NCI-H2196 (cell line): ENCODE measurements at regions not wholly inside any gene's neighbourhood (a gene's known extent, or its start where the extent isn't known, plus 50 kb on each side); places are given as distances from the start of the nearest gene placed in this dataset.
"Not testable (repeated sequence)": the region's sequence is repeated elsewhere in the genome, so short reads cannot be mapped to it uniquely, and the experiment has no call there.

Experiments used
- DNase-seq: peaks from one replicate; lab custom pipeline; 2025; ENCODE audit not compliant: unreplicated experiment; lab: John Stamatoyannopoulos, UW

DNA sequence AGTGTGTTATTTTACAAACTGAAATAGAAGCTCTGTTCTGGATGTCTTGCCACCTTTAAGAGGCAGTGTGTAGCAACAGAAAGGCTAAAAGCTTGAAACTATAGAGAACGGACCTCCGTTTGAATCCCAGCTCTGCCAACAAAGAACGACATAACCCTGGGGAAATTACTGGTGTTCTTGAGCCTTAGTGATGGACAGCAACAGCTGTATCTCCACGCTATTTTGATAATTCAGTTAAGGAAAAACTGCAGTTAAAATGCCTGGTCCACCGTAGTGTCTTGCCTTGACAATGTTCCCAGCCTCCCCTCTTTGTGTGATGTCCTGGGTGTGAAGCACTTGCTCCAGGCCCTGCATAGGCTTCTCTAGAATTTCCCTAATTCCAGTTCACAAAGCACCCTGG is 256.8 kb upstream of the HS3ST1 start:
- no peak for DNase-seq

DNA sequence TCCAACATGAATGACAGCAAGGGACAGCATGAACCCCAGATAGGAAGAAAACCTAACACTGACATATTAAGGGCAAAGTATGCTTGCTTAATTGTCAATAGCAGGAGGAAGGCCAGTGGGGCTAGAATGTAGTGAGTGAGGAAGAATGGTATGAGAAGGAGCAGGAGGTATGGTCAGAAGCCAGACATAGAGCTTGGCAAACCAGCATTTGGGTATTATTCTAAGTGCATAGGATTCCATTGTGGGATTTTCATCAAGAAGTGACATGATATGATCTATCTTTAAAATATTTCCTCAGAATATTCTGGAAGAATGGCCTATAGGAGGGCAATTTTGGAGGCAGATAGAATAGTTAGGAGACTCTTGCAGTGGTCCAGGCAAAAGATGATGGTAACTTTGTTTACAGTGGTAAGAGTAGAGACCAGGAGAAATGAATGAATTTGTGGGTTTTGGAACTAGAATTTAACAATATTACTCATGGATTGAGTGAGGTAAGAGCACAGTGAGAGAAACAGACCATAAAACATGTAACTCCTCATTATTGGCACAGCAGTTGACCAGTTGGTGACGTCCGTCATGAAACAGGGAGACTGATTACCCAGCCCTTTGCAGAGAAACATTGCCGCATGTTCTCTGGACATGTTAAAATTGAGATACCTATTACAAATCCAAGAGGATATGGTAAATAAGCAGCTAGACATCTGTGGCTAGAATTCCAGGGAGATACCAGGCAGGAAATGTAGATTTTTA is 246.5 kb upstream of the HS3ST1 start:
- DNase-seq, result no peak

DNA sequence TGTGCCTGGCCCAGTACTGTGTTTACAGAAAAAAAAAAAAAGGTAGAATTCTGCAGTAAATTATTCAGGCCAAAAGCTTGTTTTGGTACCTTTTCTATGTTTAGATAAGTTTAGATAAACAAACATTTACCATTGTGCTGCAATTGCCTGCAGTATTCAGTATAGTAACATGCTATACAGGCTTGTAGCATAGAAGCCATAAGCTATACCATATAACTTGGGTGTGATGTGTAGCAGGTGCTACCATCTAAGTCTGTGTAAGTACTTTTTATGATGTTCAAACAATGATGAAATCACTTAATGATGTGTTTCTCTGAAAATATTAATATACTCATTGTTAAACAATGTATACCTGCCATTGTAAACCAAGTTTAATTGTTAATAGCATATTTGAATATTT is 241.6 kb upstream of the HS3ST1 start:
- no peak for DNase-seq

DNA sequence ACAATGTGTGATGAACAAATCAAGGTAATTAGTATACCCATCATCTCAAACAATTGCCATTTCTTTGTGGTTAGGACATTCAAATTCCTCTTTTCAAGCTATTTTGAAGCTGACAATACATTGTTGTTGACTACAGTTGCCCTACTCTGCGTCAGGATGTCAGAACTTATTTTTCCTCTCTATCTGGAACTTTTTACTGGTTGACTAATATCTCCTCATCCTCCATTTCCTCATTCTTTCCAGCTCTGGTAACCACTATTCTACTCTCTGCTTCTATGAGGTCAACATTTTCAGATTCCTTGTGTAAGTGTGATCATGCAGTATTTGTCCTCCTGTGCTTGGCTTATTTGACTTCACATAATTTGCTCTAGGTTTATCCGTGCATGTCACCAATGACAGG is 240.5 kb upstream of the HS3ST1 start:
- DNase-seq, result no peak

DNA sequence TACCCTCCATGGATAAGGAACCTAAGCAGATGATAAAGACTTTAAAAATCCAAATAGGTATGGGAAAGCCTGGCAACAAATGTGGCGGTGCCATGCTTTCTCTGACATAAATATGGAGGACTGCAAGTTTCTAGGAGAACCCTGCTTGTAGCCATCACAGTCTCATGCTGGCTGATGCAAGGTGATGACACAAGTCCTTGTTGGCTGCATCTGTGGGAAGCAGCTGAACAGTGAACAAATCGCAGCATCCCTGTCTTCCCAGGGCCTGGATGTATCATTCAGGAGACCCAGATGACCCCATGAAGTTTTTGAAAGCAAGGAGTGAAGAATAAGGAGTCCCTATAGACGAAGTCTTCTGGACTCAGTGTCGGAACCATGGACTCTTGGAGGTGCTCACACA is 234.4 kb upstream of the HS3ST1 start:
- no peak for DNase-seq

DNA sequence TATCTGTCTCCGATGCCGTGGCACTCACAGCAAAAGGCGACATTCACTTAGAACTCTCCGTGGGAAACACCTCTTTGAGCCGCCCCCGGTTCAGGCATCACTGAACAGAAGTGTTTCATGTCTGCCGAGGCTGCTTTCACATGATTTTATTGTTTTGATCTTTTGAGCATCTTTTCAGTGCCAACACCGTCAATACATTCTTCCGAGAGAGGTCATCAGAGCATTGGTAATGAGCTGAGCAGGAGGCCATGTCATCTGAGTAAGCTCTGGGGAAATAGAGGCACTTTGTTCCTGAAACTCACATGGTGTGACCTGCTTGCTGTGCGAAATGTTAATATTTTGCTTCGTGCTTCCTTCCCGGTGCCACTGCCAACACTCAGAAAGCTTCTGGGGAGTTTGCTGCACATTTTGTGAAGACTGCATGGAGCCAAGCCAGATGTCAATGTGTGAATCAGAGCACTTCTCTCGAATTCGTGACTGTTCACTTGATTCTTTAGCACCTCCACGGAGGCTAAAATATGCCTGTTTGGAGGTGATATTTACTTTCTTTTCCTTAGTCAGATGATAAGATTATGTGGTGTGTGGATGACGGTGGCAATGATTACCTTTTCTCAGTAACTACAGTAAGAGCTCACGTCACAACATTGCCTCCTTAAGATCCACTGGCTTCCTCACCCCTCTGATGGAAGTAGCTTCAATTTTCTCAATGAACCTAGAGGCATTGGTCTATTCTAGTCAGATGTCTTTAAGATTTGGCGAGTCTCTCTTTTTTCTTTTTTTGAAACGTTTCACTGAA is 222.3 kb upstream of the HS3ST1 start:
- DNase-seq, result no peak

DNA sequence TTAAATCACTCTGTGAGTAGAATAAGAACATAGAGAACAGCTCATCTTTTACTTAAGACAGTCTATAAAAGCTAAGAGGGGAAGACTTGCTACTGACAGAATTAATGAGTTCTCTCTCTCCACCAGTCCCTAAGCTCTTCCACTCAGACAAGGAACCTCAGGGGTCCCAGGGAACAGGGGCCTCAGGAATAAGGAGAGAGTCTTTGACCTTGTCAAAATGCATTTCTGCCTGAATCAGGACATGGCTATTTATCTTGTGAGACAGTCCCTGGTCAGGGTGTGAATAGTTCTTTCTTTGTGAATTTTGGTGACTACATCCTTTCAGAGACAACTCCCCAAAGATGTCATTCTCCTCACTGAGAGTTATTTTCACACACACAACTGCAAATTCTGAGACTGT is 218.7 kb upstream of the HS3ST1 start:
- DNase-seq, result no peak

DNA sequence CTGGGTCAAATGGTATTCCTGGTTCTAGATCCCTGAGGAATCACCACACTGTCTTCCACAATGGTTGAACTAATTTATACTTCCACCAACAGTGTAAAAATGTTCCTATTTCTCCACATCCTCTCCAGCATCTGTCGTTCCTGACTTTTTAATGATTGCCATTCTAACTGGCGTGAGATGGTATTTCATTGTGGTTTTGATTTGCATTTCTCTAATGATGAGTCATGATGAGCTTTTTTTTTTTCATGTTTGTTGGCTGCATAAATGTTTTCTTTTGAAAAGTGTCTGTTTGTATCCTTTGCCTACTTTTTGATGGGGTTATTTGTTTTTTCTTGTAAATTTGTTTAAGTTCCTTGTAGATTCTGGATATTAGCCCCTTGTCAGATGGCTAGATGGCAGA is 214.4 kb upstream of the HS3ST1 start:
- DNase-seq, result not testable (repeated sequence)

DNA sequence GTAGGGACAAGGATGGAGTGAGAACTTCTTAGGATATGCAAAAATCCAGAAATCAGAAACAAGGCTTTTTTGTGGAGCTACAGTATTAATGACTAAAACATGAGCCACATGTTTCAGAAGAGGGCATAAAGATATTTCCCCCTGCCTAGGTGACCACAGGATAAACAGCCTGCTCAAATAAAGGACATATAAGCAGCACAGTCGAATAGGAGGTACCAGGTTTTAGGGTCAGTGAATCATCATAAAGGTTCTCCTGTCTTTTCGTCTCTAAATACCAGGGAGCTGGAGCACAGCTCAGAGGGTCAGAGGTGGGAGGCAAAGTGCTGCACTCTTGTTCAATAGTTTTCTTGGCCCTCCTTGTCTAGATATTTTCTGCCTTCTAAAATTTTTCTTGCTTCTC is 211.9 kb upstream of the HS3ST1 start:
- DNase-seq, result no peak

DNA sequence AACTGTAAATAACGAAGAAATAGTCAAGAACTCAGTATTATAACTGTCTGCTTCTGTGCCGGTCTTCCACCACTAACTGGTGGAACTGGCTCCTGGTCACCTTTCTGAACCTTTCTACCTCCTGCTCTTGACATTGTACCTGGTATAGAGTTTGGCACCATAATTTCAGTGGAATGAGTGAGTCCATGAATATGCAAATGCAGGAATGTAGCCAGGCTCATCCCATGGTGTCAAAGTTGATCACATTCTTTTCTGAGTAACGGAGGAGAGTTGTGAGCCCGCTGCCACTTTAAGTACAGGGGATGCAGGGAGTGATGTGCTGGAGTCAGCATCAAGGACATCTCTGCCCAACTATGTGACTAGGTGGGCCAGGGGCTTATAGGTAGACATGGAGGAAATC is 207.9 kb upstream of the HS3ST1 start:
- no peak for DNase-seq

DNA sequence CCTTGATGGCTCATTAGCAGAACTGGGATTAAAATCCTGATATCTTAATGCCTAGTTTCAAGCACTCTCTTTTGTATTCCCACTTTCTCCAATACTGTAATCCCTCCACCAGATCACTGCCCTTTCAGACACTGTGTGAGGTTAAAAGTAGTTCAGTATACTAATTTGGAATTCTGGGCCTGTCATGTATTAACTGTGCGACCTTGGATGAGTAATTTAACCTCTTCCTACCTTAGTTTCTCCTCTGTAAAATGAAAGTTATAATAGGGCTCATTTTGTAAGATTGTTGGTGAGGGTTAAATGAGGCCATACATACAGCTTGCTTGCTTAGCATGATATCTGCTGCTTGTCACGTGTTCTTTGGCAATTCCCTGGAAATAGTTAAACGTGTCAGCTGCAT is 207.3 kb upstream of the HS3ST1 start:
- DNase-seq, result no peak

DNA sequence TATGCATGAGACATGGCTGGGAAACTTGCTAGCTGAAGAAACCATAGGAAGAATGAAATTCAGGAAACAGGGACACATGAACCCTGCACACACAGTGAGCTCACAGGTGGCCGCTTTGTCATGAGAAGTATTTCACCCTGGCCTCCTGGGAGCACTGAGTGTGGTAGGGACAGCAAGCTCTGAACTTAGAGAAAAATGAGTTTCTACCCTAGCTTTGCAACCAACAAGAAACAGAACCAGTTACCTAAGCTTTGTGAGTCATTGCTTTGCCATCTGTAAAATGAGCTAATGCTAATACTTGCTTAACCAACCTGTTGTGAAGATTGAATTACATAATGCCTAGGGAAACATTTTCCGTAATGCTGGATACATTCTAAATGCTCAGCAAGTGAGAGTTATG is 206.6 kb upstream of the HS3ST1 start:
- DNase-seq, result peak; percentile 36

DNA sequence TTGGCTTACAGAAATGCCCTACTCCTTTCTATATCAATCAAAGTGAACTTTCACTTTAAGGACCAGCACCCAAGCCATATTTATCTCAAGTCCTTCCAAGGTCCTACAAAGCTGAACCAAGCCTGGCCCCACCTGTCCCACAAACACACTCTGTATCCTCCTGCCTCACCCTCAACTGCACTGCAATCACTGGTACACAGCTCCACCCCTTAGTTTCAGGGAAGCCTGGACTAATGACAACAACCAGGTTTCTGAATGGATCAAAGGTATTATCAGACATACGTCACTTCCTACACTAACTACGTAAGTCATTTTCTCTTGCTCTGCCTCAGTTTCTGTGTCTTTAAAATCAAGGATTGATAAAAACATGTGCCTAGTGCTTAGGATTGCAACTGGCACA is 205.6 kb upstream of the HS3ST1 start:
- DNase-seq, result no peak

DNA sequence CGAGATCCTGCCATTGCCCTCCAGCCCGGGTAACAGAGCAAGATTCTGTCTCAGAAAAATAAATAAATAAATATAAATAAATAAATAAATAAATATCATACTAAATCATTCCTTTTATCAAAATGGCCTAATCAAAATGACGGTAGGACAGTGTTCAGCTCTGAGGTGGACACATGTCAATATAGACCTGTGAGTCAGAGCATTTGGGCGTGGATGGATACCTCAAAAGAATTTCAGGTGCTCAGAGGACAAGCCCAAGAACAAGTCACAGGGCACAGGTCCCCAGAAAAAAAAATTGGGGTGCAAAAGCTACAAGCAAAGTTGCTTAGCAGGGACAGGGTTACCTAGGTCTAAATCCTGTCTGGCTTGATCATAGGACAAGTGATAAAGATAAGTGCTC is 204.7 kb upstream of the HS3ST1 start:
- no peak for DNase-seq

DNA sequence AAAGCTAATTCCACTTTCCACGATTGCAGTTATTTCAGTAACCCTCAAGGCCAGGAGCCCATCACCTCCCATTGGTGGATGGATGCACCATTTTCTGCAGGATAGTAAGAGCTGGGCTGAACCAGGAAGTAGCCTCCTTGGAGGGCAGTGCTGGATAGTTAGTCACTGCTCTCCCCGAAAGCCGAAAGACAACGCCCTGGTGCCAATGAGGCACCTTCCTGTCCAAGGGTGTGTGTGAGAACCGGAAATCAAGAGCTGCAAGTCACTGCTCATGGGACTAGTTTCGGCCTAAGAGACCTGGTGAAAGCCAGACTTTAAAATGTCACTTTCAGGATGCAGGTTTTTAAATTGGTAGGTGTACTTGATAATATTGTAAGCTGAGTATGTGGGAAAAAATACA is 203.8 kb upstream of the HS3ST1 start:
- no peak for DNase-seq

DNA sequence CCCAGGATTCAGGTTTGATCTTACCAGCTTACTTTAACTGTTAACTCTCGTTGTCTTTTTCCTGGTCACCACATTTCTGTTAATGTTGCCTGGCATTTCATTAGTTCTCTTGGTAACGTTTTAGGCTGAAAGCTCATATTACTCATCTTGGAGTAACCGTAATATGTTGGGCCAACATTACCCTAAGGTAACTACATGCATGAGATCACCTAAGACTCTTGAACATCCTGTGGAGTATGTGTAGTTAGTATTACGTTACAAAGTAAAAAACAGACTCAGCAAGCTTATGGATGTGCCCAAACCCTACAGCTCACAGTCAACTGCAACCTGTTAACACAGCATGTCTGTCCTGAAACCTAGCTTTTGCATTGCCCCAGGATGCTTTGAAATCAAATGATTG is 203.3 kb upstream of the HS3ST1 start:
- peak; percentile 80 for DNase-seq

DNA sequence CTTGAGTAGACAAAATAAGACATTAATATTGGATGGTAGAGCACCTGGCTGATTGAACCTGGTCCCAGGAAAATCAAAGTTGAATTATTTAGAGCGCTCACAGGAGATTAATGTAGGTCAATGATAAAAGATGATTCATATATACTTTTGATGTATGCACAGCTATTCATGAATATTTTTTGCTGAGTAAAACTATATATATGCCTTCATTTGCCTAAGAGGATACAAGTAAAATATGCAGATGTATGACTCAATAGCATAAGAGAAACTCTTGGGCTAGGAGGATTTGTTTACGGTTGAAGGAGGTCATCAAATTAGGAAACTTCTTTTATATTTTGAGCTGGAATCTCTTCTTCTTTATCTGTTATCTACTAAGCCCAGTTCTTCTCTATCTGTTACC is 202.7 kb upstream of the HS3ST1 start:
- DNase-seq, result no peak

DNA sequence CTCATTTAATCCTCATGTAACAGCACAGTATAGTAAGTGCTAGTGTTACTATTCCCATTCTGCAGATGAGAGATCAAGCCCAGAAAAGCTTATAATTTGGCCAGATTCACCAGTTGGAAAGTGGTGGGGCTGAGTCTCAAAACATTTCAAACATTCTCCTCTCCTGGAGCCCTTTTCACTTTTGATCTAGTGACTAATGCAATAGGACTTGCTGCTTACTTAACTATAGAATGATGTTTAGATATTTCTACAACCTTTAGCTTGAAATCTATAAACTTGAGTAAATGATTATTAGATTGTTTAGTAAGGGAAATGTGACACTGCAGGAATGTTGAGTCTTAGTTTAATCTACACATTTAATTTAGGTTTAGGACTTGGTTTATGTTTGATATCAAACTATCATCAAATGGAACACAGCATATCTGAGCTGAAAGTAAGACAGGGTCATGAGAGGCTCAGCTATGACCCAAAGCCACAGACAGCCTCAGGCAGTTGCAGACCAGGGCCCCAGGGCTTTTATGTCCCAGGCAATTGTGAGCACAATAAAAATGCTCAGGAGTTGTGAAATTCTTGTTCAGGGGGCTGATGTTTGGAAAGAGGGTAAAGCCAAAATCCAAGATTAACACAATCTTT is 199.5 kb upstream of the HS3ST1 start:
- no peak for DNase-seq

DNA sequence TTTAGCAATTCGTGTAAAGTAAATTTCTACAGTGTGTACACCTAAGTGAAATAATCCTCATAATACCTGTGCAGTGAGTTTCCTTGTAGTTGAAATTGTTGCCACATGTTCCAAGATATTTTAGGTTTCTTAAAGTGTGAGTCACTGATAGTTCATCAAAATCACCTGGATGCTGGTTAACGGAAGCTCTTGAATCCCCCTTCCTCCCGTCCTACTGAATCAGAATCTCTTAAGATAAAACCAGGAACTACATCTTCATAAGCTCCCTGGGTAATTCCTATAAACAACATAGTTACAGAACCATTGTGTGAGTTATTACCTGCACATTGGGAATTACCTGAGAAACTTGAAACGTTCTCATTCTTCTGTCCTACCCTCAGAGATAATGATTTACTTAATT is 197.4 kb upstream of the HS3ST1 start:
- no peak for DNase-seq

DNA sequence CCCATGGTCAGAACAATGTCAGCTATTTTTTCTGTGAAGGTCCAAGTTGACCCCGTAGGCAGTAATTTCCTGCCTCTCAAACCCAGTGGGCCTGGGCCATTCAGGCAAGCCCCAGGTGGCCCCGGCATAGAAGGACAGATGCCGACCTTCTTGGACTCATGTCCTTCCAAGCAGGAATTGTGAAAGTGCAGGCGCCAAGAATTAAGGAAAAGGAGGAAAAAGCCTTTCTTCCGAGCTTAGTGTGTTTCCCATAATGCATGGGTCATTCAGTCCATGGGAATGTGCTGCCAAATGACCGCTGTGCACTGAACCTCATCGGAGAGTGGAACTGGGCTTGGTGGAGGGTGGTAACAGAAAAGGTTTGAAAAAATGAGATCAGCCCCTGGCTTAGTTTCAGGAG is 196.5 kb upstream of the HS3ST1 start:
- DNase-seq, result no peak

DNA sequence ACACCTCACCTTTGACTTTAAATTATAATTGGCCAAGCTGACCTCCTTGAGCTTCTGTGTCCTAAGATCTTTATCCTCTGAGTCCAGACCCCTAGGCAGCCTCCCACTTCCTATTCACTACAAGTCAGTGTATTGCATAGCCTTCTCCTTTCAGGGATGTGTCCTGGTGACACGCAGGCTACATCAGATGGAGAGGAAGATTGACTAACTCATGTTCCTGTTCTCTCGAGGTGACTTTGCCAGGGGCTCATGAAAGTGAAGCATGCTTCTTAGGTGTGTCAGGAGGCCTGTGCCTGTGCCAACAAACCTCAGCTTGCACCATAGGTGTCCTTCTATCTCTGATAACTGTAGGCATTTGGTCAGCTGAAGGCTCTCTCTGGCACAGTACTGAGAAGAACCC is 195.7 kb upstream of the HS3ST1 start:
- no peak for DNase-seq

DNA sequence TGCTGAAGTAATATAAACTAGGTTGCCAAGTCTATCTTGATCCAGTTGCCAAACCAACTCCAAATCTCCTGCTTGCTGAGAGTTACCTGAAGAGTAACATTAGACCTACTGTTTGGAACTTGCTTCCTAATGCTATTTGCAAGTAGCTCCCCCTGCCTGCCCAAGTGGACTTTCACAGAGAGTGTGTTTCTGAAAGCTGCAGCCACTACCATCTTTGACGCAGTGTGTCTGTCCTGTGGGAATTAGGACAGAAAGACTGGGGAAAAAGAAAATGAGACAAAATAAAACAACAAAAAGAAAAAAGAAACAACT is 195.0 kb upstream of the HS3ST1 start:
- peak; percentile 41 for DNase-seq
